Gastrocnemius medialis (tissue), 4 donors: ENCODE measurements at regions not wholly inside any gene's neighbourhood (a gene's known extent, or its start where the extent isn't known, plus 50 kb on each side); places are given as distances from the start of the nearest gene placed in this dataset.

ENCODE experiments used
- CTCF ChIP-seq, 5 experiments: fragments of 450-650 bp in 3 of 5; fragments of 200-600 bp in 2 of 5; sonication (generic) in 2 of 5; IDR thresholded peaks in 4 of 5; conservative IDR thresholded peaks in 1 of 5; 1 replicate in 4 of 5; 2 replicates in 1 of 5; pipeline ENCODE4 v1.5.1; 2016 to 2019; ENCODE audit warnings: antibody characterized with exemption in 5 of 5, mild to moderate bottlenecking in 3 of 5, moderate library complexity in 3 of 5
- POLR2A ChIP-seq, 2 donors: fragments of 450-650 bp; IDR thresholded peaks; one replicate each; pipeline ENCODE4 v1.6.1; 2017; ENCODE audit warnings: antibody characterized with exemption in 2 of 2, mild to moderate bottlenecking in 2 of 2, moderate library complexity in 2 of 2

GRCh38 chr18:25531207-25531606 lies 179.2 kb upstream of the ZNF521 start:
- TF ChIP-seq CTCF (IDR thresholded peaks at IDR 0.05 in 4 of 5, conservative IDR thresholded peaks at IDR 0.05 in 1 of 5) (no peak), POLR2A (IDR thresholded peaks at IDR 0.05) (no peak)
